Stimulated activated CD4-positive, alpha-beta T cell treated with anti-CD3 and anti-CD28 coated beads, Interleukin-4, amount 100 ng/mL, for 4 hours (primary cell): ENCODE measurements at regions not wholly inside any gene's neighbourhood (a gene's known extent, or its start where the extent isn't known, plus 50 kb on each side); places are given as distances from the start of the nearest gene placed in this dataset.

ENCODE experiments used
- DNase-seq, 2 experiments: peaks; one replicate each; pipeline ENCODE4 v3.0.0-alpha.2; 2020

DNA sequence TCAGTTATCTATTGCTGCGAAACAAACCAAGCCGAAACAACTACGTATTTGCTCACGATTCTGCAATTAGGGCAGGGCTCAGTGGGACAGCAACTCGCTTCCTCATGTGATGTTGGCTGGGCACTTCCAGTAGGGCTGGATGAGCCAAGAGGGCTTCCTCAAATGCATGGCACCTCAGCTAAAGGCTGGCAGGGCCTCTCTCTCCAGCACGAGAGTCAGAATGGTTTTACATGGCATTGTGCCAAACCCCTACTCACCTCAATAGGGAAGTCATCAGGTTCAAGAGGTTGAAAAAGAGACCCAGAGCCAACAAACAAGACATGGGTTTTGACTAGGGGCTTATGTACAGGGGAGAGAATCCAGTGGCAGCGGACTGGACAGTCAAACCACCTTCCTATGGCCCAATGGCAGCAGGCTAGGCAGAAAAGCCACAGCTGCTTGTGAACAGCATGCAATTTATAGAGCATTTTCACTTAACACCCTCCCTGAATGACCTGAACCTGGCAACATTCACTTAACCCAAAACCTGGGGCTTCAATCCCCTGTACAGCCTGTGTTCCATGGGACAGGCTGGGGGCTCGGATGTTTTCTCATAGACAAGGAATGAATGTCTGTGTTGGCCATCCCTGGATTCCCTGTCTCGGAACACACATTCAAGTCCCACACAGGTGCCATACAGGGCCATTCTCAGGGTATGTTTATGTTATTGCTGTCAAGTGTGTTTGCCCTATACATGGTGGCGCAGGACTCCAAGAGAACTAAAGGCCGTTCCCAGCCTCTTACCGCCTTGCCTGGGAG lies 154.2 kb upstream of the NAV2 start:
- no peak for DNase-seq

DNA sequence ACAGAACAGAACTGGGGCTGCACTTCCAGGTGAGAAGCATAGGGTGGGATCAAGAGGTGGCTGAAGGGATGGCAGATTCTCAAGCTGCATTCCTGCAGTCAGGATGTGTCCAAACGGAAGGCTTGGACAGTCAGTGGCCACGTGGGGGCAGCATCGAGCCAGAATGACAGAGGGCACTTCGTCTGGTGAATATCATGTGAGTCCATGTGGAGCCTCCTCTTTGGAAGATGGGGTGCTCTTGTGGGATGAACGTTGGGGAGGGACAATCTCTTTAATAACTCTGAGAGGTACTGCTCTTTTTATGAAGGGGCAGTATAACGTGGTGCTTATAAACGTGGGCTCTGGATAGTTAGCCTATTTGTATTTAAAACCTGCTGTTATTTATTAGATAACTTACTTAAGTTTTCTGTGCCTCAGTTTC lies 154.9 kb upstream of the NAV2 start:
- DNase-seq = peak; percentile 30 to 65

DNA sequence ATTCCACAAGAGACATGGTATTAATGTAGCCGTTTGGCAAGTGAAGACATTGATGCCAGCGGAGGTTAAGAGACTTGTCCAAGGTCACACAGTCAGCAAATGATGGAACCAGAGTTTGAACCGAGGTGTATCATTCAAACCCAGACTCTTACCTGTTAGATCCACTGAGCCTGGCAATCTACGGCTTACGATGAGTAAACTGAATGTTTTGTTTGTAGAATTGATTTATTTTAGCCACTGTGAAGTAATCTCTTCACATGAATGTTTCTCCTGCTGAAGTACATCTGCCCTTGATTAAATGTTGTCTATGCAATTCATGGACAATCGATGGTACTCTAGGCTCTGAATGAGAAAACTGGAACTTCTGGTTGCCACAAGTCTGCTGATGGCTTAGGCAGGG lies 155.5 kb upstream of the NAV2 start:
- no peak for DNase-seq

DNA sequence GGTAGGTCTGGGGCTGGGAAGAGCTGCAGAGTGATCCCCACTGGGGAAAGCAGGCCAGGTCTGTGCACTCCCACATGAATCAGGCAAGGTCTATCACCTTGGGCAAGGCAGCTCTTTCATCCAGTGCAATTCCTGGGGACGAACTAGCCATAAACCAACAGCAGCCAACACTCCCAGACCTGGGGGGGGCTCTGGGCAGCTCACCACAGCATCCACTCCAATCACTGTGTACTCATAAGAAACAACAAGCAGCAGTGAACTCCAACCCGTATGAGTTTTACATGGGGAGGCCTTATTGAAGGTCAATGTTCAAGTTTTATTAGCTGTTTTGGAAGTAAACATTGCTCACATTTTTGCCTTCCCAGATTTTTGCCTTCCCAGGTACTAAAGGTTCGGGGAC lies 157.4 kb upstream of the NAV2 start:
- no peak for DNase-seq

DNA sequence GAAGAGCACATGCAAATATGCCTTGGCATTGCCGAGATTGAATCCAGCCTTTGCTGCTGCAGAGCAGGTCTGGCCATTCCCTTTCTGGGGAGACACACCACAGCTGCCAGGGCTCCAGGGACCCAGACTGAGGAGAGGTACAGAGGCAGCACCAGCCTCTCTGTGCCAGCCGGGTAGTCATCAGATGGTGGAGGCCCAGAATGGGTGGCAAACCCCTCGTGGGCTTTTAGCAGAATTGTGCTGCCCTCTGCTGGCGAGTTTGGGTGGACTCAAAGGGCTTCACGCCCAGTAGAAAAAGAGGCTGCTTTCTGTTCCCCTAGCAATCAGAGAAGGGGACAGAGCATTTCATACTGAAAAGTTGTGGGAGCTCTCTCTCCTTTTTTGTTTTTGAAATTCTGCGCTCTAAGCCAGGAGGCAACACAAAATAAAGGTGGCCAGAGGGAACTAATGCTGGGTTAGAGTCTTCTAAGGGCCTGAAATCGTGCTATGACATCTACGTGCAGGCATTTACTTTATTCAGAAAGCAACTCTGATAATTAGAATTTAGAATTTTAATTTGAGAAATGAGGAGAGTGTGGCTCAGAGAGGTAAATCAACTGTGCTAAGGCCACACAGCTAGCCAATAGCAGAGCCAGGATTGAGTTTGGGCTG lies 158.8 kb upstream of the NAV2 start:
- DNase-seq = peak; percentile 41 to 68

DNA sequence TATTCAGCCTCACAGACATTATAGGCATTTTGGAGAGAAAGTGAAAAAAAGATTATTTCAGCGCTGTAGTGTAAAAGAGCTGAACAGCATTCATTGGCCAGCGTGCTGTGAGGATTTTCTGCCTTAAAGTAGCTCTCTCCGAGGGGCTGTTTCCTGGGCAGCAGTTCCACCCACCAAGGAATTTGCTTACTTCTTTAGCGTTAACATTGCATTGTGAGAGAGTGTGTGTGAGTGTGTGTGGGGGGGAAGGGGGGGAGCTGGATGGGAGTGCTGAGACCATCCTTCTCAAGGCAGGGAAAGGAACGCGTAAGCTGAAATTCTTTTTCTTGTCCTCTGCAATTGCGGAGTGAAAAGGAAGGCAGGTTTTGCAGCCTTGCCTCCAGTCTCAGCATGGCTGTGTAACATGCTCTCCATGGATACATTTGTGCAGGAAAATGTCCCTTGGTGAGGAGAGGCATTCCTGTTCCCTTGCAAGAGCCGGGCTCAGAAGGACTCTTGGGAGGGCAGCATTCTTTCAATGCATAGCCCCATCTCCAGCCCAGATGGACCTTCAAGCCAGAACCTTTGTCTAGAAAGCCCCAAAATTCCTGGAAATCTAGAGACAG lies 159.9 kb upstream of the NAV2 start:
- DNase-seq = no peak

DNA sequence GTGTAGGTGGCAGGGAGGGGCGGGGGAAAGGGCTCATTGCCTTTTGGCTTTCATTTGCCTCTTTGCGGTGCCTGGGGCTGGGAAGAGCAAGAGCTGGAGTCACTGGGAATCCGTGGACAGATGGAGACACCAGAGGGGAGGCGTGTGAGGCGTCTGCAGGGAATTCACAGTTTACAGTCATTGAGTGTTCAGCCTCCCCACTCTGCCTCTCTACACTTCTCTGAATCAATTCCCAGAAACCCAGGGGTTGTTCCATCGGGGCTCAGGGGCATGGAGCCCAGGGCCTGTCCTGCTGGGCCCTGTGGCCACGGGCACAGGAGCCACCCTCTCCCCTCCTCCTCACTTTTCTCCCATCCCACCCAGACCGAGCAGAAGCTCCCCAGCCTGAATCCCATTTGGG lies 160.5 kb upstream of the NAV2 start:
- DNase-seq = no peak

DNA sequence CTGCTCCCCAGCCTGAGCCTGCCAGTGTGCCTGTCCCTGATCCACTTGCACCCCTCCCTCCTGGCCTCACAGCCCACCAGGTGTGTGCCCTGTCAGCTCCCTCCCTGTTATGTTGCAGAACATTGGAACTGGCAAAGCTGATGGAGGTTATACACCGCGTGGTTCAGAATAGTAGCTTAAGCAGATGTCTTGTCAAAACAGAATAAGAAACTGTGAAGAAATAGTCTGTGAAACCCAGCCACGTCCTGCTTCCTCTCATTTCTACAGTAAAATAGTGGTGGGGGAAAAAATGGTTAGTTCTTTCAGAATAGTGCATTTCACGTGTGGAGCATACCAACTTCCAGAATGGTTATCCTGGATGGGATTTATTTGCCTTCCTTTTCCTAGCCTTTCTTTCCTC lies 161.2 kb upstream of the NAV2 start:
- DNase-seq = no peak

DNA sequence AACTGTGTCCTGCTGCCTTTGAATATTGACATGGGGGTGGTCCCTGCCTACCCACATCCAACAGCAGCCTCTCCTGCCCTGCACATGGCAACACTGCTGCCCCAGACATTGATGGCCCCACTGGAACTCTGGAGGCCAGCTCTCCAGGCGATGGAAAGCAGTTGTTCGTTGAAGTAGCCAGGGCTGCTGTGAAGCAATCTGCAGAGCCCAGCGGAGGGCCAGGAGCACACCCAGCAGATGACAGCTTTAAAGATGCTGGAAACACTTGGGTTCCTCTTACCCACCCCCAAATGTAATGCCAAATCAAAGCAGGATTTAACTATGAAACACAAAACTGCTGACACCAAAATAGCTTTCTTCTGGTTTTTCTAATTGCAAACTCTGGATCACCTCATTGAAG lies 165.6 kb upstream of the NAV2 start:
- DNase-seq = no peak

DNA sequence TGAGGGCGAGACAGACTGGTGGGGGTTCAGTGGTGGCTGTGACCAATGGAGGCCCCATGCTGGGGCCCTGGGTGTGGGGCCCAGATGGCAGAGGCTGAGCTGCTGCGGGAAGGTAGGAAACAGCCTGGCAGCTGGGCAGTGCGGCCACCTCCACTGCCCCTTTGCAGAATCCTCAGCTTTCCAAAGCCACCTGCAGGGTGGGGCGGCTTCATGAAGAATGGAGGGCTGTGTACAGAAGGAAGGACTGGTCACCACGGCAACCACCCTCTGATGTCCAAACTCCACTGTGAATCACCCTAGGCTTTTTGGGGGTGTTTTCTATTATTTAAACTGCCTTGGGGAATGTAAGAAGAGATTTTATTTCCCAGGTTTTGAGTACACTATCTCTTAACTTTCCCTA lies 166.3 kb upstream of the NAV2 start:
- DNase-seq = no peak

DNA sequence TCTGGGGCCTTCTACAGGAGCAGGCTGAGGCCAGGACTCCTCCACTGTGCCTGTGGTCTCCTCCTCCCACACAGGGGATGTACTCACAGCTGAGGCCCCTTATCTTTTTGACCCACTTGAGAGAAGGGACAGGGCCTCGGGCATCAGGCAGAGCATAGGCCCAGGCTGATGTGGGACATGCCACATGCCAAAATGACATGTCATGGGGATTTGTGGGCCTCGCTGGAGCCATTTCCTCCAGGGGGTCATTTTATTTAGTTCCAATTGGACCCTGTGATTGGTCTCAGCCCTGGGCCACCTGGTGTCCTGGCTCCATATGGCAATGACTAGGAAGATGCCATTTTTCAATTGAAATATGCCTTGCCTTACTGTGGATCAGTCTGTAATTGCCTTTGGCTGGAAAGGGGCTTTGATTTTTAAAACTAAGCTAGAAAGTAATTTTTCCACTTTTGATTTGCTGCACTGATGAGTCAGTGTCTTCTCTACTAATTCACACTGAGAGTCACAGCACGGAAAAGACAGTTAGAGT lies 171.1 kb upstream of the NAV2 start:
- no peak for DNase-seq

DNA sequence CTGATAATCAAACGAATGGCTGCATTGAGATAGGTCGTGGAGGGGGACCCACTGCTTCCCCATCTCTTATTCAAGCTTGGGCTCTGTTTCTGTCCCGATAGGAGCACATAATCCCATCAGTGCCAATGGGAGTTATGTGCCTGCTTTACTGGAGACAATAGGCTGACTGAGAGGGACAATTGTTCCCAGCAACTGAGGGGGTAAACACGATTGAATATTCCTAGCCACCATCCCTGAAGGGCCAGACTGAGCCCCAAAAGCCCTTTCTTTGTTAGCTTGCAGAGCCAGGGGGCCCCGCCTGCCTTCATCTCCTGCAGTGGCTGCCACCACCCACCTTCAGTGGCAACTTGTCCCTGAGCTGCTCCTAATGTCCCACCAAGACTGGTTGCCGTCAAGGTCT lies 172.8 kb upstream of the NAV2 start:
- DNase-seq = no peak

DNA sequence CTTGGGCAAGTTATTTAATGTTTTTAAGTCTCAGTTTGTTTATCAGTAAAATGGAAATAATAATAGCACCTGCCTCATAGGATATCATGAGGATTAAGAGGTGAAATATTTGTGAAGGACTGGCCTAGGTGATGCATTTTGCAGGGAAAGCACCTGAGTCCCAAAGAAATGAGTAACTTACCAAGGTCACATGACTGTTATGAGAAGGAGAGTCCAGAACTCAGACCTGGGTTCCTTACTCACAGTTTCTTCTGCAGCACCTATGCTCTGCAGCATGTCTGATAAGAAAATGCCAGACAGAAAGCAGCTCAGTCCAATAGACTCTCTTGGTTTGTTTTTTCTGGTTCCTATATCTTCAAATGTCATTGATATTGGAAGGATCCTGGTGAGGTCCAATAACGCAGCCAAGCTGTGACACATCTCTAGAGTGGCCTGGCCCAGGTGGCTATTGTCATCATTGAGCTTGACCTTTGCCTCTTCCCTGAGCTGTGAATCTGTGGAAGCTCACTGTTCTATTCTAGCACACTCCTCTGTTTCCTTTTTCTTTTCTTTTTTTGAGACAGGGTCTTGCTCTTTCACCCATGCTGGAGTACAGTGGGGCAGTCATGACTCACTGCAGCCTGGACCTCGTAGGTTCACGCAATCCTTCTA lies 174.7 kb upstream of the NAV2 start:
- no peak for DNase-seq

DNA sequence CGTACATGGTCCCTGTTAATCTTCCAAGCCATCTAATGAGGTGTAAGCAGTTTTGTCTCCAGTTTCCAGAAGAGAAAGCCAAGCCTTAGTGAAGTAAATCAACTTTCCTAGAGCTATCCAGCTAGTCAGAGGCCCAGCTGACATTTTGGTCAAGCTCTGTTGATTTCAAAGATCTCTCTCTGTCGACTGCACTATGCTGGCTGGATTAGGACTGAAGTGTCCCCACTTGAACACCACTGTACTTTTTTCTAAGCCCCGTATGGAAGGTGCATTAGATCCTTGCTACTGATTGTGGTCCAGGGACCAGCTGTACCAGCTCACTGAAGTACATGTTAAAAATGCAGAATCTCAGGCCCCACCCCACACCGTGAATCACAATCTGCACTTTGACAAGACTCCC lies 176.5 kb upstream of the NAV2 start:
- no peak for DNase-seq

DNA sequence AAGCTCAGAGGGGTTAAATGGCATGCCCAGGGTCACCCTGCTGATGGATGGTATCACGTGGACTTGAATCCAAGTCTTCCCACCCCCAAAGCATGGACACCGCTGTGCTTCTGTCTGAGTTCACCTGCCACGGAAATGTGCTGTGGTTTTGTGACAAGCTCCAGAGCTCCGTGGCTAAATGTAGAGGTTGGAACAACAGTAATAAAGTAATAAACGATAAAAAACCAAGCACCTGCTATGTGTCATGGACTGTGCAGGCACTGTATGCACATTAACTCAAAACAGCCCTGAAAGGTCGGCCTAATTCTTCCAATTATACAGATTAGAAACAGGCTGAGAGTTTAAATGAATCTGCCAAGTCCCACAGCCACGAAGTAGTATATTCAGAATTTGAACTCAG lies 182.1 kb upstream of the NAV2 start:
- DNase-seq = no peak

DNA sequence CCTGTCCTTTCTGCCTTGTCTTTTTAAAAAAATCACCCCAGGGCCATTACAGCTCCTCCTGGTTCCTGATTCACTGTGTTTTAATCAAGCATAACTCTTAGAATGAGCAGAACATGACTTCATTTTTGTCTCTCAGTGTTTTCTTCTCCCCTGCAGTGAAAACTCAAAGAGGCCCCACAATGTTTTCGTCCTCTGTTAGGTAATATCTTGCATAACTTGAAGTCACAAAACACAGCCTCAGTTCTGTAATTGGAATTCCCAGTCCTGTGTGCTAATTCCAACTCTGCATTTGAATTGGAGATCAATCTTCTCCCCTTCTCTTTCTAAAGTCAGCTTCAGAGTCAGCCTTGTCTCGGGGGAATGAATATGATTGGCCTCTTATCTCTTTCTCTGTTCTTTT lies 186.5 kb upstream of the NAV2 start:
- no peak for DNase-seq

DNA sequence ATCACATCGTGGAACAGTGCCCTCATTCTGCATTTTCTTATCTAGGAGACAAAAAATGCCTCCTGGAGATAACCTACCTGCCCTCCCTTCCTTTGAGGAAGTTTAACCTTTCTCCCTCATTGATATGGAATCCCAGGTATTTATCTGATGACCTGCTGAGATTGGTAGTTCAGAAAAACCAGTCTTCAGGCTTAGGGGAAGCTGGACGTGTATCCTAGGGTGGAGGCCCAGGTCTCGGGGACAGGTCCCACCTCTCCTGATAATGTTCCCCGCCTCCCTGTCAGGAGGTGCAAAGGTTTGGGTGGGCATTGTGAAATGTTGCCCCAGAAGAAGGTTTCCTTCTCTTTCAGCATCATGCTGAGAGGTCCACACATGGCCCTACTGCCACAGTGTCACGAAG lies 186.9 kb upstream of the NAV2 start:
- DNase-seq = no peak

DNA sequence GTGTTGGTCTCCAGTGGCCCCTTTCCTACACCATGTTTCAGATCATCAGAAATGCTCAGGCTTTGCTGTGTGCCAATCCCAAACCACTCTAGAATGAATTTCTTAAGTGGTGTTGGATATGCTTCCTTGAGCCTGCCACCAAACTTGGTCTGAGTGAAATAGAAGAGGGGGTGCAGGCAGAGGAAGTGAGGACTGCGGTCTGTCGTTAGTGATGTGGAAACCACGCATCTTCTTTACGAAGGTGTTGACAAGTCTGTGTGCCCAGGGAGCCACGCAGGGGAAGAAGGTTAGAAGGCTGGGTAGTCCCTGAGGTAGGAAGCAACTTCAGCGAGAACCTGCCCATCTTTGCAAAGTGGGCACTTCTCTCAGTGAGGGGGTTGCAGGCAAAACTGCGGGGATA lies 187.4 kb upstream of the NAV2 start:
- no peak for DNase-seq

DNA sequence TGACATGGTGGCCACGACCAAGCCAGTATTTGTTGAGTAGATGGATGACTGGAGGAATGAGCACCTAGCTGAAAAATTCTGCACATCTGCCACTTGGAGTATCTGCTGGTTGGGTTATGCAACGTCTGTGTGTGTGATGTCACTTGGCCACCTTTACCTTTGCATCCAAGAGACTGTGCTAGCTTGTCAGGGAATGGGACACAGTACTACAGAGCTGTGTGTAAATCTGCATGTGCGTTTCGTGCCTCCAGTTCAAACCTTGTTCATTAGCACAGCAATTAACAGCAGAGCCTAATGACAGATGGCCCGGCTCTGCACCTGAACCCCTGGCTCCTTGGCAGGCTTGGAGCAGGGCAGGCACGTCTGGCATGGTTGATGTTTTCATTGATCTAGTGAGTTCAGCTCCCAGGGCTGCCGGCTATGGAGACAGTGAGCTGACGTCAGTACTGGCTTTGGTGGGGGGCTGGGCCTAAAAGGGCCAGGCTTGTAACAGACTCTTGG lies 188.4 kb upstream of the NAV2 start:
- DNase-seq = no peak

DNA sequence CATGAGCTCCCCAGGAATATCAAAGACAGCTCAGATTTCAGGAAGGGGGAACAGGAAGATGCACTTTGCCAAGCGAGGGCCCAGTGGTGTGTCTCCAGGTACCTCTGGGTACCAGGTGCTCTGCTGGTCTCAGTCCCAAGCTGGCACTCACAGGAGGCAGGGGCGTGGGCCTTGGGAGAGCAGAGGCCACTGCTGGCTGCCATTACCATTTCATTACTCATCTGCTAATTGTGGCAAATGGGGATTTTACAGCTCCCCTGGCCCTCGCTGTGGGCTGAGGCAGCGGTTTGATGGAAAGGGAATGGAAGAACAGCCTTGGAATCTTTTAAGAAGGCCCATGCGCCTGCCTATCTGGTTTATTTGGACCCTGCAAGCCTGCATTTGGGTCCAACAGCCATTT lies 192.0 kb upstream of the NAV2 start:
- no peak for DNase-seq

DNA sequence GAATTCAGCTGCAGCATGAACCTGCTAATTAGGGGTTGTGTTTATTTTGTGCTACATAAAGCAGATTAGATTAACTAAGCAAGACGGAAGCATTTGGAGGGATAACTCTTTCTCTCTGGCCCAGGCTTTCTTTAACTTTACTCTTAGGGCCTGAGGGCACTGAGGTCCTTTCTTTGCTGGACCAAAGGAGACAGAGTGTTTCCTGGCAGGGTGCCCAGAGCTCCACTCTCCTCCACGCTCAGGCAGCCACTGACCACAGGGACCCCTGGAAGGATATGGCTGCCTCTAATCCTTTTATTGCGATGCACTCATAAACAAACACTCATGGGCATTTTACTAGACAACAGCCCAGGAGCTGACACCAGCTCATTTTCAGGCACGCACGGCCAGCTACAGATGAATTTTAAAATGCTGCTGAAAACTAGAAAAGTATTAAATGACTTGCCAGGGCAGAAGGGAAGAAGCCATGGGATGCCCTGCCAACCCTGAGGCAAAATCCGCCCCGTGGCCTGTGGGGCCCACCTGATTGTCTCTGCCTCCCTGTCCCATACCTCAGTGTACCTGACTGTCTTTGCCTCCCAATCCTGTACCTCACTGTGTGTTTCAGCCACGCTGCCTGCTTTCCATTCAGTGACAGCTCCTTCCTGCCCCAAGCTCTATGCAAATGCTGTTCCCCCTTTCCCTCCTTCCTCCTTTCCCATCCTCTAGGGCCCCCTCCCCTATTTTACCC lies 192.6 kb upstream of the NAV2 start:
- DNase-seq = no peak

DNA sequence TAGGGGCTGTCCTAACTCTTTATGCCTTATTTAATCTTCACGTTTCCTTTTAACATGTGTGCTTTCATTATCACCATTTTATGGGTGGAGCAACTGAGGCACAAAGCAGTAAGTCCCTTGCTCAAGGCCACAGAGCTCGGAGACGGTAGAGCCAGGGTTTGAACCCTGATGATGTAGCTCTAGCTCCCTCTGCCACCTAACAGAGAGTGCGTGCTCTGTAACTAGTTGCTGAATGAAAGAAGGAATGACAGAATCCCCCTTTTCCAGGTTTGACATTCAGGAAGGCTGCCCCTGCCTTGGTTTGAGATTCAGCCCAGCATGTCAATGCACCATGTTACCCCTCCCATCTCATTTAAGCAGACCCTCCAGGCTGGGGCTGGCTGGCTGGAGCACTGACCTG lies 193.3 kb upstream of the NAV2 start:
- no peak for DNase-seq

DNA sequence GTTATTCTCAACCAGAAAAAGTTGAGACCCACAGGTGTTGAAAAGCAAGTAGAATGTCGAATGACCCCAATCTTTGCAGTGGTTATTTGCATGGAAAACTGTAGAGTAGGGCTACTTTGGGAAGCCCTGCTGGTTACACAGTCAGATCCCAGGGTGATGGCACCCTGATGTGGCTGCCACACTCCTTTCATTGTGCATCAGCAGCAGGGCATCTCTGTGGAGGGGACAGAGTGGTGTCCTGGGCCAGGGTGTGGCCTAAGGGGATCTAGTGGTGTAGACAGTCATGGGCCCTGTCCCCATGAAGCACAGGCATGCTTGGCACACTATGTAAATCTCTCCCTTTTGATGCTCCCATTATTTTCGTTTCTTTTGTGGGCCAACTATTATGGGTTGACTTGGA lies 199.4 kb upstream of the NAV2 start:
- no peak for DNase-seq
